ENCODE measurements at regions not wholly inside any gene's neighbourhood (a gene's known extent, or its start where the extent isn't known, plus 50 kb on each side); places are given as distances from the start of the nearest gene placed in this dataset.

DNA sequence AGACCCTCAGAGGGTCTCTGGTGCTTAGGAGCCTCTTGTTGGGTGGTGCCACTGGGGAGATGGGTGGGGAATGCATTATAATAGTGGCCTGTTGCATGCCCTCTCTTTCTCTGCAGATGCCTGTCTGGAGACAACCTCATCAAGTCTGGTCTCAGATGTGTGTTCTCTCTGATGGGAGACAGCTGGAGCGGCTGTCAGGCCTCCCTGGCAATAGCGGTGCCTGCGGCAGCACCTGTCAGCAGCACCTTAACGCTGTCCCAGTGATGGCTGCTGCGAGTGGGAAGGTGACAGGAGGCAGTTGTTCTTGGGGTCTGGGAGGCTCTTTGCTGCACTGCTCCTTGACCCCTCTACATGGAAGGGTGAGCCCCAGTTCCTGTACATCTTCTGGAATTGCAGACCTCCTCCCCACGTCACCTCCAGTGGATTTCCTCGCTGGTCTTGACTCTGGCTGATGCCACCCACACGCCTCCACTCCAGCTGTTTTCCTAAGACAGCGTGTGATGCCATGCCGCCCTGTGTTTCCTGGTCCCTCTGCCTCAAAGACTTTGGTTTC, 63.3 kb upstream of the BLCAP start:
- Histone ChIP-seq H3K36me3 (ENCODE audit: low read depth) (no peaks in the 10 kb centered on the region), H3K9ac (no peak overlapping the region), H3K79me2 (ENCODE audit: insufficient read depth) (no peaks in the 10 kb centered on the region), H3K4me2 (ENCODE audit: unreplicated experiment) (no peak overlapping the region), H3K27me3 (replicated peaks; ENCODE audit: insufficient read depth) (peaks cover 50% of the 10 kb centered on the region), H3K9me3 (ENCODE audit: low read depth) (no peaks in the 10 kb centered on the region), H3K27ac (no peak overlapping the region), H3K9me2 (ENCODE audit: insufficient read depth) (no peaks in the 10 kb centered on the region), H3K4me3 (no peak overlapping the region), H2AFZ (no peak overlapping the region), H3K4me1 (ENCODE audit: insufficient read depth) (no peaks in the 10 kb centered on the region), H3F3A (ENCODE audit: insufficient read depth) (no peaks in the 10 kb centered on the region), H4K20me1 (ENCODE audit: insufficient read depth) (no peaks in the 10 kb centered on the region)
- in situ Hi-C loops (cut with MboI): no loop called here
- WGBS, 2 experiments (ENCODE audit: low coverage in 1 of 2, low lambda C conversion rate in 2 of 2, missing lambda C conversion rate in 2 of 2): 38 to 45% methylated on average over 10 of the region's 10 CpGs
- no peak for TF ChIP-seq EZH2phosphoT487 (IDR thresholded peaks at IDR 0.05; ENCODE audit: insufficient read depth, low read depth)
- TF ChIP-seq EZH2 (IDR thresholded peaks at IDR 0.05; ENCODE audit: insufficient read depth, poor library complexity, severe bottlenecking): no peak
- DNase-seq: no peak

- Histone ChIP-seq H4K20me1 (ENCODE audit: insufficient read depth) (no peaks in the 10 kb centered on the region), H3F3A (ENCODE audit: insufficient read depth) (no peaks in the 10 kb centered on the region), H3K9me2 (ENCODE audit: insufficient read depth) (no peaks in the 10 kb centered on the region), H3K27me3 (replicated peaks; ENCODE audit: insufficient read depth) (peaks cover 42% of the 10 kb centered on the region; the same call in 1 of the 2 replicates), H3K4me3 (no peak overlapping the region), H3K79me2 (ENCODE audit: insufficient read depth) (no peaks in the 10 kb centered on the region), H3K9ac (no peak overlapping the region), H3K4me1 (ENCODE audit: insufficient read depth) (no peaks in the 10 kb centered on the region), H2AFZ (no peak overlapping the region), H3K9me3 (ENCODE audit: low read depth) (no peaks in the 10 kb centered on the region), H3K4me2 (ENCODE audit: unreplicated experiment) (no peak overlapping the region), H3K36me3 (ENCODE audit: low read depth) (no peaks in the 10 kb centered on the region), H3K27ac (no peak overlapping the region)
- DNase-seq: no peak
- in situ Hi-C loops (cut with MboI): no loop called here
- 42 to 47% methylated on average over 2 of the region's 2 CpGs for WGBS, 2 experiments (ENCODE audit: low coverage in 1 of 2, low lambda C conversion rate in 2 of 2, missing lambda C conversion rate in 2 of 2)
- TF ChIP-seq EZH2phosphoT487 (IDR thresholded peaks at IDR 0.05; ENCODE audit: insufficient read depth, low read depth) (no peak), EZH2 (IDR thresholded peaks at IDR 0.05; ENCODE audit: insufficient read depth, poor library complexity, severe bottlenecking) (no peak)
Observed at GRCh38 chr20:37586078-37586477, 58.4 kb upstream of the BLCAP start.

DNA sequence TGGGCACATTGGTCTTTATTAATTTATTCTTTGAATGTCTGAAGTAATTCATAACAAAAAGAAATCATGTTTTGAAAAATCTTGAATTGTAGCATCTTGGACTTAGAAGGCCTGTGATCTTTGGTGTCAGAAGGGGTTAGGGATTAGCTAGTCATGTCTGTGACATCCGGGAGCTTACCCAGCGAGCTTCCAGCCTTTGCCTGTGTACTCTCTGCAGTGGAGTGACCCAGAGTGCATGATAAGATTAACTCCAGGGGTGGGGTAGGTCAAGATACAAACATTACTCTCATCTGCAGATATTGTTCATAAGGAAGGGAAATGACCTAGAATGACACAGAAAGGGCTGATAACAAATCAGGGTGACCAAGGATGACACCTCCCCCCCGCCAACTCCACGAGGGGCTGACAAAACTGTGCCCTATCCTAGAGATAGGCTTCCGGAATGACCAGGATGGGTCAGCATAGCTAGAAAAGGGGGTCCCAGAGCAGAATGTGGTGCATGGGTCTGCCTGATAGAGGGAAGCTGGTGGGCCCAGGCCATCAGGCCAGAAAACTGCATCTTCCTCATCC, 56.6 kb upstream of the BLCAP start:
- H3K36me3 ChIP-seq (ENCODE audit: low read depth): no peaks in the 10 kb centered on the region
- DNase-seq: no peak
- H3K79me2 ChIP-seq (ENCODE audit: insufficient read depth): no peaks in the 10 kb centered on the region
- H3F3A ChIP-seq (ENCODE audit: insufficient read depth): no peaks in the 10 kb centered on the region
- no peaks in the 10 kb centered on the region for H3K4me1 ChIP-seq (ENCODE audit: insufficient read depth)
- no peak overlapping the region for H3K4me3 ChIP-seq
- no peaks in the 10 kb centered on the region for H3K9me3 ChIP-seq (ENCODE audit: low read depth)
- H3K9ac ChIP-seq: no peak overlapping the region
- H2AFZ ChIP-seq: no peak overlapping the region
- H3K27ac ChIP-seq: no peak overlapping the region
- H3K9me2 ChIP-seq (ENCODE audit: insufficient read depth): no peaks in the 10 kb centered on the region
- no peaks in the 10 kb centered on the region for H4K20me1 ChIP-seq (ENCODE audit: insufficient read depth)
- in situ Hi-C loops (cut with MboI): no loop called here
- peaks cover 47% of the 10 kb centered on the region for H3K27me3 ChIP-seq (replicated peaks; ENCODE audit: insufficient read depth)
- TF ChIP-seq EZH2phosphoT487 (IDR thresholded peaks at IDR 0.05; ENCODE audit: insufficient read depth, low read depth) (no peak), EZH2 (IDR thresholded peaks at IDR 0.05; ENCODE audit: insufficient read depth, poor library complexity, severe bottlenecking) (no peak)
- WGBS, 2 experiments (ENCODE audit: low coverage in 1 of 2, low lambda C conversion rate in 2 of 2, missing lambda C conversion rate in 2 of 2): 45 to 48% methylated on average over 5 of the region's 5 CpGs
- no peak overlapping the region for H3K4me2 ChIP-seq (ENCODE audit: unreplicated experiment)

DNA sequence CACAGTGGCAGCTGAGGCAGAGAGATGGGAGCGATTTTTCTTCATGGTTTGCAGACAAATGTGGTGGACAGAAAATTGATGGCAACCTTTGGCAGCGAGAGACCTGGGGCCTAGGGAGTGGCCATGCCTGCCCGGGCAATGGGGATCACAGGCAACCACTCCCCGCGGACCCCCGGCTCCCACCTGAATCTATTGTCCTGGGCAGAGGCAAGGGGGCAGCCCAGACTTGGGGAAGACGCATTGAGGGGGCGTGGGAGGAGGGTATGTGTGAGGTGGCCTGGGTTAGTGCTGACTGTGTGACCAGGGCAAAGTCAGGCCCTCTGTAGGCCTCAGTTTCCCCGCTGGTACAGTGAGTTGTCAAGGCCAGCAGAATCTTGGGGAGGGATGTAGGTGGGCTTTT, 53.6 kb upstream of the BLCAP start:
- Histone ChIP-seq H2AFZ (no peak overlapping the region), H3K36me3 (ENCODE audit: low read depth) (no peaks in the 10 kb centered on the region), H3K4me3 (no peak overlapping the region), H3K4me2 (ENCODE audit: unreplicated experiment) (no peak overlapping the region), H3F3A (ENCODE audit: insufficient read depth) (no peaks in the 10 kb centered on the region), H3K9me3 (ENCODE audit: low read depth) (no peaks in the 10 kb centered on the region), H3K27me3 (replicated peaks; ENCODE audit: insufficient read depth) (peaks cover 40% of the 10 kb centered on the region), H3K9ac (no peak overlapping the region), H3K27ac (no peak overlapping the region), H4K20me1 (ENCODE audit: insufficient read depth) (no peaks in the 10 kb centered on the region), H3K9me2 (ENCODE audit: insufficient read depth) (no peaks in the 10 kb centered on the region), H3K79me2 (ENCODE audit: insufficient read depth) (no peaks in the 10 kb centered on the region), H3K4me1 (ENCODE audit: insufficient read depth) (no peaks in the 10 kb centered on the region)
- in situ Hi-C loops (cut with MboI): no loop called here
- no peak for DNase-seq
- 40 to 59% methylated on average over 9 of the region's 9 CpGs for WGBS, 2 experiments (ENCODE audit: low coverage in 1 of 2, low lambda C conversion rate in 2 of 2, missing lambda C conversion rate in 2 of 2)
- no peak for TF ChIP-seq EZH2phosphoT487 (IDR thresholded peaks at IDR 0.05; ENCODE audit: insufficient read depth, low read depth)
- no peak for TF ChIP-seq EZH2 (IDR thresholded peaks at IDR 0.05; ENCODE audit: insufficient read depth, poor library complexity, severe bottlenecking)

Measured in GM23248 (cell line).